ENCODE measurements at regions not wholly inside any gene's neighbourhood (a gene's known extent, or its start where the extent isn't known, plus 50 kb on each side); places are given as distances from the start of the nearest gene placed in this dataset.

GRCh38 chr14:84152452-84152851 is 1377.5 kb upstream of the FLRT2 start:
- no peak overlapping the region for H3K4me3 ChIP-seq (ENCODE audit: low read depth, low read length)
- DNase-seq (ENCODE audit: low read depth), result no peak
- no peak for TF ChIP-seq CTCF (IDR thresholded peaks at IDR 0.05; ENCODE audit: insufficient read depth, low read depth, low read length, missing control alignments)

- H3K4me3 ChIP-seq (ENCODE audit: low read depth, low read length), result no peak overlapping the region
- DNase-seq (ENCODE audit: low read depth), result no peak
- TF ChIP-seq CTCF (IDR thresholded peaks at IDR 0.05; ENCODE audit: insufficient read depth, low read depth, low read length, missing control alignments), result no peak
These were observed 1367.3 kb upstream of the FLRT2 start for GRCh38 chr14:84162633-84163032.

- H3K4me3 ChIP-seq (ENCODE audit: low read depth, low read length), result no peak overlapping the region
- DNase-seq (ENCODE audit: low read depth), result no peak
- TF ChIP-seq CTCF (IDR thresholded peaks at IDR 0.05; ENCODE audit: insufficient read depth, low read depth, low read length, missing control alignments), result no peak
These were observed 1362.9 kb upstream of the FLRT2 start for GRCh38 chr14:84167026-84167425.

- DNase-seq (ENCODE audit: low read depth), result no peak
- no peak for TF ChIP-seq CTCF (IDR thresholded peaks at IDR 0.05; ENCODE audit: insufficient read depth, low read depth, low read length, missing control alignments)
- no peak overlapping the region for H3K4me3 ChIP-seq (ENCODE audit: low read depth, low read length)
These were observed 1349.6 kb upstream of the FLRT2 start for GRCh38 chr14:84180336-84180735.

GRCh38 chr14:84181072-84181471 is 1348.9 kb upstream of the FLRT2 start:
- DNase-seq (ENCODE audit: low read depth), result no peak
- no peak overlapping the region for H3K4me3 ChIP-seq (ENCODE audit: low read depth, low read length)
- TF ChIP-seq CTCF (IDR thresholded peaks at IDR 0.05; ENCODE audit: insufficient read depth, low read depth, low read length, missing control alignments), result no peak

- no peak overlapping the region for H3K4me3 ChIP-seq (ENCODE audit: low read depth, low read length)
- TF ChIP-seq CTCF (IDR thresholded peaks at IDR 0.05; ENCODE audit: insufficient read depth, low read depth, low read length, missing control alignments), result no peak
- no peak for DNase-seq (ENCODE audit: low read depth)
These were observed 1334.4 kb upstream of the FLRT2 start for GRCh38 chr14:84195514-84195913.

- H3K4me3 ChIP-seq (ENCODE audit: low read depth, low read length), result no peak overlapping the region
- no peak for TF ChIP-seq CTCF (IDR thresholded peaks at IDR 0.05; ENCODE audit: insufficient read depth, low read depth, low read length, missing control alignments)
- no peak for DNase-seq (ENCODE audit: low read depth)
These were observed 1332.2 kb upstream of the FLRT2 start for GRCh38 chr14:84197704-84198103.

Measured in GM12865 (cell line).